ENCODE measurements at regions not wholly inside any gene's neighbourhood (a gene's known extent, or its start where the extent isn't known, plus 50 kb on each side); places are given as distances from the start of the nearest gene placed in this dataset.

GRCh38 chr20:52783769-52784168 lies 188.4 kb upstream of the TSHZ2 start:
- Mint-ChIP-seq H3K27ac (no peak overlapping the region), H3K9me3 (peaks cover 0 to 5% (median 0%) of the 10 kb centered on the region in 7 donors), H3K27me3 (ENCODE audit: low read depth in 3 of 3) (peaks cover under 1 to 3% (median 2%) of the 10 kb centered on the region in 3 donors), H3K36me3 (no peaks in the 10 kb centered on the region), H3K4me3 (no peak overlapping the region), H3K4me1 (no peaks in the 10 kb centered on the region)
- intact Hi-C loops (cut with micrococcal nuclease) = no loop called here
- DNase-seq = no peak
- no peaks in the 10 kb centered on the region for H4K20me1 ChIP-seq (ENCODE audit: insufficient read depth, low read length)
- no peaks in the 10 kb centered on the region for H3K9me3 ChIP-seq (replicated peaks in 1 of 2; ENCODE audit: control insufficient read depth in 1 of 2, insufficient read depth in 1 of 2, low read length in 2 of 2)
- H3K27ac ChIP-seq (ENCODE audit: low read depth in 1 of 2, low read length in 2 of 2) = no peak overlapping the region
- no peak overlapping the region for H3K9ac ChIP-seq (ENCODE audit: insufficient read depth, low read length, poor library complexity, severe bottlenecking)
- no peak overlapping the region for H3K4me3 ChIP-seq (replicated peaks in 1 of 3; ENCODE audit: low read depth in 2 of 3, low read length in 3 of 3)
- TF ChIP-seq CTCF (IDR thresholded peaks at IDR 0.05) = no peak
- H3K36me3 ChIP-seq (replicated peaks in 1 of 2; ENCODE audit: control insufficient read depth in 1 of 2, insufficient read depth in 2 of 2, low read length in 2 of 2) = no peaks in the 10 kb centered on the region
- H2AFZ ChIP-seq (ENCODE audit: insufficient read depth, low read depth, low read length, poor library complexity, severe bottlenecking) = no peak overlapping the region
- WGBS (ENCODE audit: insufficient coverage) = 77% methylated on average over 2 of the region's 2 CpGs
- no peaks in the 10 kb centered on the region for H3K4me1 ChIP-seq (ENCODE audit: control insufficient read depth in 1 of 2, insufficient read depth in 2 of 2, low read length in 2 of 2)
- no peak overlapping the region for H3K4me2 ChIP-seq (replicated peaks; ENCODE audit: extremely low read depth, low read length, poor library complexity, severe bottlenecking)
- no peaks in the 10 kb centered on the region for H3K27me3 ChIP-seq (ENCODE audit: control insufficient read depth in 2 of 2, insufficient read depth in 2 of 2, low read length in 2 of 2)
- no peaks in the 10 kb centered on the region for H3K79me2 ChIP-seq (ENCODE audit: insufficient read depth, low read length)

- intact Hi-C loops (cut with micrococcal nuclease) = no loop called here
These were observed 191.7 kb upstream of the TSHZ2 start for GRCh38 chr20:52780462-52780861.

More at GRCh38 chr20:52780462-52780861, 191.7 kb upstream of the TSHZ2 start:
- no peaks in the 10 kb centered on the region for H4K20me1 ChIP-seq (ENCODE audit: insufficient read depth, low read length)
- Mint-ChIP-seq H3K4me1 (no peaks in the 10 kb centered on the region), H3K9me3 (peaks cover 0 to 2% (median 0%) of the 10 kb centered on the region in 7 donors), H3K36me3 (no peaks in the 10 kb centered on the region), H3K27me3 (ENCODE audit: low read depth in 3 of 3) (peaks cover 2 to 3% (median 3%) of the 10 kb centered on the region in 3 donors), H3K4me3 (no peak overlapping the region), H3K27ac (no peak overlapping the region)
- no peaks in the 10 kb centered on the region for H3K27me3 ChIP-seq (ENCODE audit: control insufficient read depth in 2 of 2, insufficient read depth in 2 of 2, low read length in 2 of 2)
- no peaks in the 10 kb centered on the region for H3K9me3 ChIP-seq (replicated peaks in 1 of 2; ENCODE audit: control insufficient read depth in 1 of 2, insufficient read depth in 1 of 2, low read length in 2 of 2)
- no peak for TF ChIP-seq CTCF (IDR thresholded peaks at IDR 0.05)
- H3K9ac ChIP-seq (ENCODE audit: insufficient read depth, low read length, poor library complexity, severe bottlenecking) = no peak overlapping the region
- no peaks in the 10 kb centered on the region for H3K36me3 ChIP-seq (replicated peaks in 1 of 2; ENCODE audit: control insufficient read depth in 1 of 2, insufficient read depth in 2 of 2, low read length in 2 of 2)
- H3K27ac ChIP-seq (ENCODE audit: low read depth in 1 of 2, low read length in 2 of 2) = no peak overlapping the region
- H3K79me2 ChIP-seq (ENCODE audit: insufficient read depth, low read length) = no peaks in the 10 kb centered on the region
- H3K4me3 ChIP-seq (replicated peaks in 1 of 3; ENCODE audit: low read depth in 2 of 3, low read length in 3 of 3) = no peak overlapping the region
- H3K4me1 ChIP-seq (ENCODE audit: control insufficient read depth in 1 of 2, insufficient read depth in 2 of 2, low read length in 2 of 2) = no peaks in the 10 kb centered on the region
- DNase-seq = no peak
- H2AFZ ChIP-seq (ENCODE audit: insufficient read depth, low read depth, low read length, poor library complexity, severe bottlenecking) = no peak overlapping the region
- no peak overlapping the region for H3K4me2 ChIP-seq (replicated peaks; ENCODE audit: extremely low read depth, low read length, poor library complexity, severe bottlenecking)
- WGBS (ENCODE audit: insufficient coverage) = 100% methylated on average over 1 of the region's 2 CpGs

All from CD14-positive monocyte (primary cell).